ENCODE measurements at regions not wholly inside any gene's neighbourhood (a gene's known extent, or its start where the extent isn't known, plus 50 kb on each side); places are given as distances from the start of the nearest gene placed in this dataset.

DNA sequence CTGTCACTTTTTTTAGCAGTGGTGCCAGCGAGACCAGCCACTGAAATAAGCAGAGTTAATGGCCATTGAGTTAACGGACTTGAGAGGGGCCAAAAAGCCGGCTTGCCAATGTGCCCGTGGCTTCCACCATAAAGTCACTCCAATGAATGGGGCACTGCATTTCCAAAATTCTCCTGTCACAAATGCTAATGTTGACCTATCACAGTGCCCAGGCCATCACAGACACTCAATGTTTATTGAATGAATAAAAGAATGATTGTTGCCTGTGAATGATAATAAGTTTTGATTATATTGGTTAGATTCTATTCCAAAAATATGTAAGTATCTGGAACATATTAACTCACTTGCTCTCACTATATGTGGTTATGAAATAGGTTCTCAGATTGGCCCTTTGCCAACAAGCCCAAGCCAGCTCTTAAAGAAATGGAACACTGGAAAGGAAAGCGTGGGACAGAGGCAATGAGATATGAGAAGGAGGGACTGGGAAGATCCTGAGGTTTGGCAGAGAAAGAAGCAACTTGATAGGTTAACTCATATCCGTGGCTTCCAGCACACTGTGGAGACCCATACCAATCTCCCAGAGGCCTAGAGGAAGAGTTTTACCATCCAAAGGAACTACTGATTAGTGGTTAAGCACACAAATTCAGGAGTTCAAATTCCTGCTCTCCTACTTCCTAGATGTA is 108.7 kb downstream of the BTG1 start:
- H3K4me1 Mint-ChIP-seq, result peaks cover 53% of the 10 kb centered on the region
- no peaks in the 10 kb centered on the region for H3K27me3 Mint-ChIP-seq
- DNase-seq, result no peak
- peaks cover 8% of the 10 kb centered on the region for H3K9me3 Mint-ChIP-seq
- CTCF ChIA-PET, result interaction anchor here (0.8 kb wide), 1 partner anchor 97 kb away, joined by 3 read pairs; no protein-coding TSS in a partner anchor
- POLR2A ChIA-PET, result no interaction called here
- H3K4me3 Mint-ChIP-seq, result no peak overlapping the region
- peaks cover 11% of the 10 kb centered on the region for H3K36me3 Mint-ChIP-seq (ENCODE audit: low read depth)
- no peak overlapping the region for H3K27ac Mint-ChIP-seq

DNA sequence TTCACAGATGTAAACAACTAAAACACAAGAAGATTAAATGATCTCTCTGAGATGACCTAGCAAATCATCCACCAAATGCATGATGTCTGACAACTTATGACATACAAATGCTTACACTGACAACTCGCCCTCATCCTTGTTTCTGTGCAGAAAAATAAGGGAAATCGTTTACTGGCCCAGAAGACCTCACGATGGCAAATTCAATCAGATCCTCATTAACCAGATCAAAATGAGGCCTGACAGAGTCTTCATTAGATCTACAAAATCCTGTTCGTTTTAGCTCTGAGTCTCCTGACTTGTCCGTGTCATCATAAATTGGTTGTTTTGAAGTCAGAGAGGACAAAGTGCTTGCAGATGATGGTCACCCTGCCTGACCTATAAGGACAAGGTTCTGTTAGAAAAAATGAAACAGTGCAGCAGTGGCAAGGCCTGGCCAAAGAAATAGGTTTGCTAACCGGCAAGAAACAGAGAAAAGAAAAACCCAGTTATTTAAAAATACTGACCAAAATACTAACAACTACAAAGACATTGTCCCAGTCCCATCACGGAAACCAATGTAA is 109.5 kb downstream of the BTG1 start:
- peaks cover 55% of the 10 kb centered on the region for H3K4me1 Mint-ChIP-seq
- no peak for DNase-seq
- CTCF ChIA-PET, result interaction anchor here (0.8 kb wide), 1 partner anchor 98 kb away, joined by 3 read pairs; no protein-coding TSS in a partner anchor
- no peaks in the 10 kb centered on the region for H3K27me3 Mint-ChIP-seq
- POLR2A ChIA-PET, result interaction anchor here (0.5 to 0.9 kb wide), 3 partner anchors 23 to 159 kb away, joined by 3 read pairs; no protein-coding TSS in a partner anchor
- H3K9me3 Mint-ChIP-seq, result peaks cover 8% of the 10 kb centered on the region
- H3K36me3 Mint-ChIP-seq (ENCODE audit: low read depth), result peaks cover 16% of the 10 kb centered on the region
- peak overlapping the region; percentile 95 for H3K27ac Mint-ChIP-seq
- peak overlapping the region; percentile 88 for H3K4me3 Mint-ChIP-seq

DNA sequence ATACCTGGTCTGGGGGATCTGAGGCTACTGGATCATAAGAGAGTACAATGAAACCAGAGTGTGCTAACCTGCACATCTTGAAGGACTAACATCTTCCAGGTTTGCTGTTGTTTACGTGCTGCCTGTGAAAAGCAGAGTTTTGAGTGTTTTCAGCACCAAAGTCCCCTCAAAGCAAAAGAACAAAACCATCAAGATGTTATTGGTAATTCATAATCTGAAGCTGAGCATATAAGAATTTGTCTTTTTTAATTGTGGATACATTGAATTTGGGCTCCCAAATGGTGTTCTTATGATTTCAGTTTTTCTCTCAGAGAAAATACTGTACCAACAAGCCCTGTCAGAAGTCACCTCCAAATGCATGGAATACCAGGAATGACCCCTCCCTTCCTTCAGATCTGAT is 110.2 kb downstream of the BTG1 start:
- ChIA-PET POLR2A (interaction anchor here (0.5 to 0.9 kb wide), 3 partner anchors 24 to 159 kb away, joined by 3 read pairs; no protein-coding TSS in a partner anchor), CTCF (no interaction called here)
- Mint-ChIP-seq H3K4me1 (peaks cover 56% of the 10 kb centered on the region), H3K27ac (peak overlapping the region; percentile 95), H3K9me3 (peaks cover 8% of the 10 kb centered on the region), H3K27me3 (no peaks in the 10 kb centered on the region), H3K36me3 (ENCODE audit: low read depth) (peaks cover 16% of the 10 kb centered on the region), H3K4me3 (peak overlapping the region; percentile 88)
- no peak for DNase-seq

DNA sequence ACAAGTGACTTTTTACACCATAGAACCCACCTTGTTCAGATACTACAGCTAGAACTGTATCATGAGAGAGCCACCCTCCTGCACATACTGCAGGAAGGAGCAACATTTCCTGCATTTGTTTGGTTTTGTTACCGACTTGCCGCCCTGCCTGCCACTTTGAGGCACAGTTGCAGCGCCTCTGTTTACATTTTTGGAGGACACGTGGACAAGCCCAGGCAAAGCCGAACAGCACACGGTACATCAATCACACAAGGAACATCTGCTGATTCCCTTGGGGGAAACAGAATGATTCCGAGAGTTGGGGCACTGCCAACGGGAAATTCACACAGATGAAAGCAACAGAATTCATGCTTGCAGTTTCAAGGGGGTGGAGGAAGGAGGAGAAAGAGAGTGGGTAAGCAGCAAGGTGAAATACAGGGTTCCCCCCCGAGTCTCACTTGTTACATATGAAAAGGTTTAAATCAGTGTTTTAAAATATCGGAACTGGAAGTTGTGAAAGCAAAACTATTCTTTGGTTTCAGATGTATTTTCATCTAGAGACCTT is 110.7 kb downstream of the BTG1 start:
- H3K27ac Mint-ChIP-seq, result peak overlapping the region; percentile 95
- peaks cover 16% of the 10 kb centered on the region for H3K36me3 Mint-ChIP-seq (ENCODE audit: low read depth)
- CTCF ChIA-PET, result interaction anchor here (1.1 kb wide), 1 partner anchor 108 kb away, joined by 3 read pairs; no protein-coding TSS in a partner anchor
- POLR2A ChIA-PET, result interaction anchor here (0.6 to 5.7 kb wide), 7 partner anchors 14 to 349 kb away, joined by 3 to 153 read pairs (median 4); partner anchors contain the start of gene BTG1
- peaks cover 8% of the 10 kb centered on the region for H3K9me3 Mint-ChIP-seq
- H3K27me3 Mint-ChIP-seq, result no peaks in the 10 kb centered on the region
- peak overlapping the region; percentile 88 for H3K4me3 Mint-ChIP-seq
- DNase-seq, result peak; percentile 54
- H3K4me1 Mint-ChIP-seq, result peaks cover 60% of the 10 kb centered on the region

DNA sequence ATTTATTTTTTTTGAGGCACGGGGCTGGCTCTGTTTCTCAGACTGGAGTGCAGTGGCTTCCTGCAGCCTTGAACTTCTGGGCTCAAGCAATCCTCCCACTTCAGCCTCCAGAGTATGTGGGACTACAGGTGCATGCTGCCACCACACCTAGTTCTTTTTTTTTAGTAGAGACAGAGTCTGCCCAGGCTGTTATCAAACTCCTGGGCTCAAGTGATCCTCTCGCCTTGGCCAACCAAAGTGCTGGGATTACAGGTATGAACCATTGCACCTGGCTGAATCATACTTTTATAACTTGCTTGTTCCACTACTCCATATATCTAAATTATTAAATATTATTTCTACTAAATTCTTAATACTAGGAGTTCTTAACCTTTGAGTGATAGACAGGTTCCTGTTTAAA is 111.6 kb downstream of the BTG1 start:
- H3K4me1 Mint-ChIP-seq, result peaks cover 66% of the 10 kb centered on the region
- ChIA-PET POLR2A (interaction anchor here (0.6 to 5.7 kb wide), 7 partner anchors 15 to 350 kb away, joined by 3 to 153 read pairs (median 4); partner anchors contain the start of gene BTG1), CTCF (interaction anchor here (0.6 to 1.1 kb wide), 3 partner anchors 7 to 109 kb away, joined by 3 read pairs; no protein-coding TSS in a partner anchor)
- H3K36me3 Mint-ChIP-seq (ENCODE audit: low read depth), result peaks cover 17% of the 10 kb centered on the region
- no peaks in the 10 kb centered on the region for H3K27me3 Mint-ChIP-seq
- DNase-seq, result no peak
- H3K4me3 Mint-ChIP-seq, result no peak overlapping the region
- H3K9me3 Mint-ChIP-seq, result peaks cover 8% of the 10 kb centered on the region
- H3K27ac Mint-ChIP-seq, result no peak overlapping the region

DNA sequence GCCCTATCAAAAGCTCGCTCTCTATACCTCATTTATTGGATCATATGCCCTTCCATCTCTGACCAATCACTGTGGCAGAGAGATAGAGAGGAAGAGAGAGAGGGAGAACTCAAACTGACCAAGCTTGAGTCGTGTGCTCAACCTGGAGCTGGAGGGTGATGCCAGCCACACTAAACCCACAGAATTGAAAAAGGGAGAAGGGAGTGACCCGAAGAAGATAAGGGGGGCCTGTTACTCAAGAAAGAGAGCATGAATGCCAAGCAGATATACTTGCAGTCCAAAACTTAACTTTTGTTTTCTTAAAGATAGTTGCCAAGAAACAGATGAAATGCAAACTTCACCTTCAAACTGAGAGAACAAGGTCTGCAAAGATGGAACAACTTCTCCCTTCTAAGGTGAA is 112.7 kb downstream of the BTG1 start:
- peaks cover 8% of the 10 kb centered on the region for H3K9me3 Mint-ChIP-seq
- ChIA-PET POLR2A (interaction anchor here (0.7 to 5.7 kb wide), 5 partner anchors 9 to 111 kb away, joined by 3 to 153 read pairs (median 13); partner anchors contain the start of gene BTG1), CTCF (no interaction called here)
- no peak overlapping the region for H3K4me3 Mint-ChIP-seq
- H3K4me1 Mint-ChIP-seq, result peaks cover 71% of the 10 kb centered on the region
- DNase-seq, result no peak
- H3K27ac Mint-ChIP-seq, result no peak overlapping the region
- H3K36me3 Mint-ChIP-seq (ENCODE audit: low read depth), result peaks cover 25% of the 10 kb centered on the region
- no peaks in the 10 kb centered on the region for H3K27me3 Mint-ChIP-seq

DNA sequence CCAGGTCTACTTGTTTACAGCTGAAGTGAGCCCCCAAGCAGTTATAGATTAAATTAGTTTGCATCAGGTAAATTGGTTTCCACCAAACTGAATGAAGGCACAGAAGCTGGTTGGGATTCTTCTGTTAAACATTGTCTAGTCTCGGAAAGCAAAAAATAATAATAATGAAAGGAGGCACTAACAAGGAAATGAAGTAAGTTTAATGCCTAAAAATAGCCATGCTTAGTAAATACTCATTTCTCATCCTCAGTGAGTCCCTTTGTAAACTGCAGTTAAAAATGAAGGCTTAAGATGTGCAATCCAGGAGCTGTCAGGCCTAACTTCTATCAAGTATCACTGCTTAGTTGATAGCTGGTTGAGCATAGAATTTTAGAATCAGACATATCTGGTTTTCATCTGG is 113.5 kb downstream of the BTG1 start:
- peaks cover 70% of the 10 kb centered on the region for H3K4me1 Mint-ChIP-seq
- peaks cover 25% of the 10 kb centered on the region for H3K36me3 Mint-ChIP-seq (ENCODE audit: low read depth)
- H3K9me3 Mint-ChIP-seq, result peaks cover 8% of the 10 kb centered on the region
- DNase-seq, result no peak
- ChIA-PET POLR2A (interaction anchor here (3.1 to 5.7 kb wide), 4 partner anchors 10 to 112 kb away, joined by 11 to 153 read pairs (median 38); partner anchors contain the start of gene BTG1), CTCF (no interaction called here)
- no peak overlapping the region for H3K4me3 Mint-ChIP-seq
- no peaks in the 10 kb centered on the region for H3K27me3 Mint-ChIP-seq
- H3K27ac Mint-ChIP-seq, result peak overlapping the region; percentile 91

DNA sequence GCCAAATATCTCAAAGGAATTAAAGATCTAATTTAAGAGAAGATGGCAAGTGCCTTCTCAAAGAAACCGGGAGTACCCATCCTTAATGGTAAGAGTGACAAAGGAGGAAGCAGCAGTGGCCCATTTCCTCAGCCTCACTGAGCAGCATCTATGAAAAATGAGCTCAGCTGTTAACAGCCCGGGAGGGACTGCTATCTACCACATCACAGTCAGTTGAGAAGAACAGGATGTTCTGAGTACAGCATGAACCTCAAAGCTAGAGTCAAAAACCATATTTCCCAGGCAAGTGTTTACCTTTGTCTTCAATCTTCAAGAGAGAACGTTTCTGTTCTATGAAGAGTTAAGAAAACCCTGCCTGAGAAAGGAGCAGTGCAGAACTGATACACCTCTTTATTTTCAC is 115.0 kb downstream of the BTG1 start:
- Mint-ChIP-seq H3K27ac (peak overlapping the region; percentile 91), H3K4me3 (peak overlapping the region; percentile 47), H3K4me1 (peaks cover 62% of the 10 kb centered on the region), H3K36me3 (ENCODE audit: low read depth) (peaks cover 22% of the 10 kb centered on the region), H3K27me3 (no peaks in the 10 kb centered on the region), H3K9me3 (peaks cover 8% of the 10 kb centered on the region)
- peak; percentile 72 for DNase-seq
- ChIA-PET POLR2A (interaction anchor here (0.6 to 5.7 kb wide), 27 partner anchors 12 to 563 kb away, joined by 3 to 153 read pairs (median 4); partner anchors contain the start of gene BTG1), CTCF (interaction anchor here (1.0 to 1.9 kb wide), 7 partner anchors 11 to 115 kb away, joined by 4 to 10 read pairs (median 7); partner anchors contain the start of gene BTG1)

DNA sequence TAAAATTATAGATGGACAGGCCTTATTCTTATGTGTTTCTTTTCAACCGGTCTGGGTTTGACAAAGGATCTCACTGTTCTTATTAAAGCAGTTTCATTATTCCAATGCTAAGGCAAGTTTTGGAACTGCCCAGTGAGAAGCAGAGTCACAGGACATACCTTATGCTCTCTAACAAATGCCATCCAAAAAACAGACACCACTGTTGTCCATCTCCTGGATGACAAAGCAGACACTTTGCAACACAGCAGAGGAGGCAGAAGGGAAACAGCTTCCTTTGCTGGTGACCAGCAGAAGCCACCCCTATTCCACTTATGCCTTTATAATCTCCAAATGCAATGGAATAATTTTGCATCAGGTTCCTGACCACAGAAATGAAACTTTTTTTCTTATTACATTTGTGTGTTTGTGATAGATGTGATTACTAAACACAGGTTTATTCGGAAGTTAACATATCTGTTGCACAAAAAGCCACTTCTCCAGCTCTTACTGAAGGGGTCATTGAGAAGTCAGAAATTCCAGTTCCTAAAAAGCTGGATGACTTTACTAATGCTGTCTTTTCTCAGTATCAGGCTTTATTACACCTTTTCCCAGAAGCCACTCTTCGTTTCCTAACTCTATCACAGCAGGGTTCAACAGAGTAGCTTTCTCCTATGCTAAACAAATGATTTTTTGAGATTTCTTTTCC is 115.6 kb downstream of the BTG1 start:
- Mint-ChIP-seq H3K4me1 (peaks cover 56% of the 10 kb centered on the region), H3K9me3 (peaks cover 8% of the 10 kb centered on the region), H3K27me3 (no peaks in the 10 kb centered on the region), H3K27ac (peak overlapping the region; percentile 91), H3K4me3 (peak overlapping the region; percentile 47), H3K36me3 (ENCODE audit: low read depth) (peaks cover 22% of the 10 kb centered on the region)
- no peak for DNase-seq
- CTCF ChIA-PET, result interaction anchor here (1.0 to 1.9 kb wide), 7 partner anchors 12 to 116 kb away, joined by 4 to 10 read pairs (median 7); partner anchors contain the start of gene BTG1
- POLR2A ChIA-PET, result interaction anchor here (0.6 to 5.7 kb wide), 26 partner anchors 12 to 564 kb away, joined by 3 to 153 read pairs (median 4); partner anchors contain the start of gene BTG1

DNA sequence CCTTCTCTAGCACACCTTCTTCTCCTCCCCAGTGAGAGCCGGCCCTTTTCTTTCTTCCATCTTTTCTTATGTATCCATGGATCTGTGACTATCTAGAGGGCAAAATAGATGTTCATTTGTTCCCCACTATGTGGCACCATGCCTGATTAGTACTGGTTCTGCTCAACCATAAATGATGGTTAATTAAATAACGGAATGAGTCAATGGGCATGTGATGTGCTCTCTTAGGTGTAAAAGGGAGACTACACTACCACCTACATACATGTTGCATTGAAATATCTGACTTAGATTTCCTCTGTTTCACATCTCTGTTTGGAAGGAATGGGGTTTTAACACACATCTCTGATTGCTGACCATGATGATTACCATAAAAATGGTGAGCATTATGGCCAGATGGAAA is 116.5 kb downstream of the BTG1 start:
- Mint-ChIP-seq H3K4me1 (peaks cover 47% of the 10 kb centered on the region), H3K27me3 (no peaks in the 10 kb centered on the region), H3K4me3 (no peak overlapping the region), H3K9me3 (peaks cover 8% of the 10 kb centered on the region), H3K27ac (no peak overlapping the region), H3K36me3 (ENCODE audit: low read depth) (peaks cover 22% of the 10 kb centered on the region)
- DNase-seq, result no peak
- ChIA-PET CTCF (interaction anchor here (1.5 kb wide), 1 partner anchor 217 kb away, joined by 3 read pairs; no protein-coding TSS in a partner anchor), POLR2A (interaction anchor here (1.2 kb wide), 1 partner anchor 114 kb away, joined by 3 read pairs; no protein-coding TSS in a partner anchor)

DNA sequence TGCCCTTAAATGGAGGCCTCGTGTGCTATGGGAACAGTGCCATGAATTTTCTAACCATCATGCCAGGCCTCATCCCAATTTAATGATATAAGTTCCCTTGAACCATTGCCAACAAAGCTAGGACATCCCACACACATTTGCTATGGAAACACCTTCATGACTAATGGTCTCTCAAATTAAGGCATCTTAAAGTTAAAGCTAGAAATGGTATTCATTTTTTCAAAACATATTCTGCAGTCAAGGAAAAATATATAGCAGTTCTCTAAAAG is 117.3 kb downstream of the BTG1 start:
- CTCF ChIA-PET, result interaction anchor here (1.5 kb wide), 1 partner anchor 217 kb away, joined by 3 read pairs; no protein-coding TSS in a partner anchor
- no peak for DNase-seq
- Mint-ChIP-seq H3K27me3 (no peaks in the 10 kb centered on the region), H3K4me3 (no peak overlapping the region), H3K27ac (no peak overlapping the region), H3K4me1 (peaks cover 43% of the 10 kb centered on the region), H3K9me3 (peaks cover 5% of the 10 kb centered on the region), H3K36me3 (ENCODE audit: low read depth) (peaks cover 22% of the 10 kb centered on the region)
- POLR2A ChIA-PET, result interaction anchor here (1.2 kb wide), 1 partner anchor 115 kb away, joined by 3 read pairs; no protein-coding TSS in a partner anchor

DNA sequence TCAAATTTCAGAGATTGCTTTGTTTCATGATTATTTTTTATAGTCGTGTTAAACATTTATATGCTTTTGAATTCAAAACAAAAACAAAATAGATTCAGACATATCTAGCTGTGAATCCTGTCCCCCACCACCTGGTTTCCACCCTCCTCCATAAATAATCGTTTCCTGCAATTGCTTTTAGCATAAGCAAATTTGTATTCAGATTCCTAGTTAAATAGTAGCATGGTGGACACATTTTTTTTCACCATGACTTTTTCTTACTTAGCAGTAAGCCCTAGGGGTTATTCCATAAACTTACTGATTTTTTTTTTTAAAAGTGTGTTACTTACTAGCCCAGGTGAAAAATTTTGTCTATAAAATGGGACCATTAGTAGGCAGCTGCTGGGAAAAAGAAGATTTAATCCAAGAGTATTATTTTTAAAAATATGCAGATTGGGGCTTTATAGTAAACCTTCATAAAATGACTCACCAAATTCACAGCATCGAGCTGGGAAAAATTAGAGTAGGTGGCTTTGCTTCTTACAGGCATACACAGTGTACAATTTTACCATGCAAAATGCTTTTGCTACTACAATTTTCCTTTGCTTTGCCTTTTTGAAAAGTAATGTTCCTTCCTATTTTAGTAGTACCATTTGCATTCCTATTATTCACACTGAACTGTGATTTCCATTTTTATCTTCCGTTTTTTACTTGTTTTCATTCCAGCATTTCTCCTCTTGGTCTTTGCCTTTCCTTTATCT is 117.8 kb downstream of the BTG1 start:
- DNase-seq, result no peak
- Mint-ChIP-seq H3K27me3 (no peaks in the 10 kb centered on the region), H3K4me1 (peaks cover 41% of the 10 kb centered on the region), H3K4me3 (no peak overlapping the region), H3K36me3 (ENCODE audit: low read depth) (peaks cover 20% of the 10 kb centered on the region), H3K27ac (no peak overlapping the region), H3K9me3 (peaks cover 4% of the 10 kb centered on the region)
- CTCF ChIA-PET, result interaction anchor here (1.5 kb wide), 1 partner anchor 216 kb away, joined by 3 read pairs; no protein-coding TSS in a partner anchor
- POLR2A ChIA-PET, result interaction anchor here (0.8 to 1.2 kb wide), 2 partner anchors 116 to 118 kb away, joined by 3 read pairs; partner anchors contain the start of gene BTG1
